ENCODE measurements at regions not wholly inside any gene's neighbourhood (a gene's known extent, or its start where the extent isn't known, plus 50 kb on each side); places are given as distances from the start of the nearest gene placed in this dataset.

GRCh38 chr13:67489016-67489415 lies 258.9 kb upstream of the PCDH9 start:
- no peak for TF ChIP-seq CTCF (conservative IDR thresholded peaks at IDR 0.05; ENCODE audit: low read depth, low read length)
- no peak for TF ChIP-seq EZH2 (IDR thresholded peaks at IDR 0.05; ENCODE audit: low read length, unreplicated experiment)
- no peak for TF ChIP-seq EZH2phosphoT487 (IDR thresholded peaks at IDR 0.05; ENCODE audit: borderline replicate concordance, low read length)

All from PC-3 (cell line).